CD4-positive, alpha-beta T cell treated with Interleukin-15 for 4 hours (primary cell): ENCODE measurements at regions not wholly inside any gene's neighbourhood (a gene's known extent, or its start where the extent isn't known, plus 50 kb on each side); places are given as distances from the start of the nearest gene placed in this dataset.
"Not testable (repeated sequence)": the region's sequence is repeated elsewhere in the genome, so short reads cannot be mapped to it uniquely, and the experiment has no call there.

ENCODE experiments used
- DNase-seq: peaks from one replicate; pipeline ENCODE4 v3.0.0-alpha.2; 2020; ENCODE audit warnings: low spot score

DNA sequence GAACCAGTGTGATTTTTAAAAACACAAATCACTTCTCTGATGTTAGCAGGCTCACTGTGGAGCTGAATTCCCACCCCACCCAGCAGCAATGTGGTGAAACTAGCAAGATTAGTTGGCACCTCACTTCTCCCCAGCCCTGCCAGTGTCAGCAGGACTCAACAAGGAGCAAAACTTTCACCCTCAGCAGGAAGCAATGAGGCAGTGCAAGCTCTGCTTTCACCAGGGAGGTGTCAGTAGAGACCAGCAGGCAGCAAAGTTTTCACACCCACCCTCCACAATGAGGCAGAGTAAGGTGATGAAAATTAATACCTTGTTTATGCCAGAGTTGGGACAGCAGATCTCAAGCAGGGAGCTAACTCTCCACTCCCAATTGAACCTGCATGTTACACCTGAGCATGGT, 565.0 kb downstream of the CETN3 start:
- no peak for DNase-seq

DNA sequence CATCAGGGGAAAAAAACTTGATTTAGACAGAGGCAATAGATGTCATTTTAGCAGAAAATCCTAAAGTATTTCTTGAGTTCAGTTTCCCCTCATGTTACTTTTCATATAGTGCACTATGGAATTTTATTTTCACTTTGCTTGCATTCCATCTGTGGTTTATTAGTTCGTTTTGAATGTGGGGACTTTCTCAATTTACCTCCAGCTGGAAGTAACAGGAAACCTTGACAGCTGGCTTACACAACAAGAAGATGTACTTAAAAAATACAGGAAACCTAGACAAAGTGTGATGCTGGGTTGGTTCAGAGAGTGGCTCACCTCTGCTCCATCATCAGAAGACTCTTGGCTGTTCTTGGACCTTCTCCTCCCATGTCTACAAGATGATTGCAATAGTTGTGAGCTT, 567.0 kb downstream of the CETN3 start:
- no peak for DNase-seq

DNA sequence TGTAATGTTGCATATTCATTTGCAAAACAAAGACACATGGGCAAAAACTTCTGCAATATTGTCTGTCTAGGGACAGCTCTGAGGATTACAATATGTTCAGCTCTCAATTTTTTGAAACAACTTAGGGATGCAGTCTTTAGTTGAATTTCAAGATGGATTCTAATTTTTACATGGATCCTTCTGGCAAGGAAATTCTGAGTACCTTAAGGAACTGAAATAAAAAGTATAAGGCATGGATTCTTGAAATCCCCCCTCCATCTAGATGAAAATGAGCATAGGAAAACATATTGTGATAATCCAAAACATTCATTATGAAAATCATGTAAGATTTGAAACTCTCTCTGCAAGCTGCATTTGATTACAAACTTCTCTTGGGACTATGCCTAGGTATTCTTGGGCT, 568.6 kb downstream of the CETN3 start:
- DNase-seq, result no peak

DNA sequence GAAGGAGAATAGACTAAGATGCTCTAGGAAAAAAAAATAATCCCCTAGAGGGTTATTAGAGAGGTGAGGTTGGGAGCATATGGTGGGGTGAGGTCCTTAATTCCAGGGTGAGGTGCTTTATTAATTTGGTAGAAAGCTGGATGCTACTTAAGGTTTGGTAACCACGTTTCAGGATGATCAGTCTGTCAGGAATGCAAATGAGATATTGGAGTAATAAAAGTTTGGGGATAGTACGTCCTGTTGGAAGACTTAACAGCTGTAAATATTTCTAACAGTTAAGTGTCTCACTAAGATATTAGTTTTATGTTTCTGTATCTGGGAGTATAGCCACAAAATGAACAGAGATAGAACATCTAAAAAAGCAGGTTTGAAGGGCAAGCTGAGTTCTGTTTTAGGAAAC, 578.9 kb downstream of the CETN3 start:
- DNase-seq, result no peak

DNA sequence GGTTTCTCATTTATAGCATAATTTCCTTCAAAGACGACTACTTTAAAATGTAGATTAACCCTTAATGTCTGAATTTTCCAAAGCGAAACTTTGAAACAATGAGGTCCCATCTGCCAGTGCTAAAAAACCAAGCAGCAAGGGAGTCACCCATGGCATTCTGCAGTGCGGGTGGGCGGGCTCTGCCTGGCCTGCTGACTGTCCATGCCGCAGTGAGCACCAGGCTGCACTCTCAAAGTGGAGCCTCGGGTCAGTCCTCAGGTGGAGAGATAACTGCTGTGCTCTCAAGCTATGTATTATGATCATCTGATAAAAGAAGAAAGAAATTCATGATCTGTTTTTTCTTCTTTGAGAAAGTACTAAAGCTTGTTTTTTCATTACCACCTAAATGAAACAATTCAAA, 581.6 kb downstream of the CETN3 start:
- DNase-seq, result no peak

DNA sequence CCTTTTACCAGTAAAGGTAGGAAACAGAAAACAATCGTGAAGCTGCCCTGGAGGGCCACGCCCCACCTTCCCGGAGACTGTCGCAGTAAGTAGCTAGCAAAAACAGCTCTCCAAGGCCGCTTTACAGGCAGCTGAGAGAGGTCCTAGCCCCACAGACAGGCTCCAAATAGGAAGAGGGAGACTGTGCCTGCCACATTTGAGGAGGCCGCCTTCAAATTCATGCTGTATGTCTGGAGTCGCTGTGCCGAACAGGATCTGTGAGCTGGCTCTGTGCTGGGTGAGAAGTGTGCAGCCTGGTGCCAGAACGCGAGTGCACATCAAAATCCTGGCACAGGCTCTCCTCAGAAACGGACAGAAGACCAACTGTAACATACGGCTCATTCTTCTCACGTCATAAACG, 582.2 kb downstream of the CETN3 start:
- no peak for DNase-seq

GRCh38 chr5:89826938-89827337, 582.6 kb downstream of the CETN3 start:
- no peak for DNase-seq

DNA sequence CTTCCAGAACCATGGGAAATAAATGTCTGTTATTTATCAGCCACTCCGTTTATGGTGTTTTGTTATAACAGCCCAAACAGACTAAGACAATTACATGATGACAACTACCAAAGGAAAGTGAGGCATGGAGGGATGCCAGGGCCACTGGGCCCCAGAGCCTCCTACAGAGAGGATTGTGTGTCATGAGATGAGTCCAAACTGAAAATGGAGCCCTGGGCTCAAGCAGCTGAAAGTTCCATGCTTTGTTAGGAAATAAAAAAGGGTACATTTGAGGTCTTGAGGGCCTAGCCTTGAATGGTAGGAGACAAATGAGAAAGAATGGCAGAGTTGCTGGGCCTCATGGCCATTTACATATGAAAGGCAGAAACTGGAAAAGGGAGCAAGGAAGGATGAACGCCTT, 586.5 kb downstream of the CETN3 start:
- no peak for DNase-seq

GRCh38 chr5:89817841-89818240, 591.7 kb downstream of the CETN3 start:
- DNase-seq, result no peak

- no peak for DNase-seq
Measured at GRCh38 chr5:89816038-89816437, 593.5 kb downstream of the CETN3 start.

- not testable (repeated sequence) for DNase-seq
Measured at GRCh38 chr5:89800735-89801134, 608.8 kb downstream of the CETN3 start.

DNA sequence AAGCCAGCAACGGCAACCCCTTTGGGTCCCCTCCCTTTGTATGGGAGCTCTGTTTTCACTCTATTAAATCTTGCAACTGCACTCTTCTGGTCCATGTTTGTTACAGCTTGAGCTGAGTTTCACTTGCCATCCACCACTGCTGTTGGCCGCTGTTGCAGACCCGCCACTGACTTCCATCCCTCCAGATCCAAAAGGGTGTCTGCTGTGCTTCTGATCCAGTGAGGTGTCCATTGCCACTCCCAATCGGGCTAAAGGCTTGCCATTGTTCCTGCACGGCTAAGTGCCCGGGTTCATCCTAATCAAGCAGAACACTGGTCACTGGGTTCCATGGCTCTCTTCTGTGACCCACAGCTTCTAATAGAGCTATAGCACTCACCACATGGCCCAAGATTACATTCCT, 615.1 kb downstream of the CETN3 start:
- DNase-seq, result not testable (repeated sequence)

- DNase-seq, result not testable (repeated sequence)
Measured at GRCh38 chr5:89779734-89780133, 629.8 kb downstream of the CETN3 start.

DNA sequence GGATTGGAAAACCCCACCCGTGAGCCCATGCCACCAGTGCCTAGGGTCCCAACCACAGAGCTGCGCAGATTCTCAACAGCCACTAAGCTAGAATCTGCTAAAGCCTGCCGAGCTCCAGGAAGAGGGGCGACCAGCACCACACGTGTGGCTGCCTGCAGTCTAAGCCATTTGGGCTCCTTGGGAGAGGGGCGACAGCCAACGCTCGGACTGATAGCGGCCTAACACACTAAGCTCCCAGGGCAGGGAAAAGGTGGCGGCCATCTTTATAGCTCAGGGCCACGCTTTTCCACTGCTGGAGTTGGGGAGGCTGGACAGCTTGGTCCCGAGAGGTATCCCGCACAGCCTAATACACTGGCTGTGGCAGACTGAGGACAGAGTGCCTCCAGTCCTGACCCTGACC, 631.8 kb downstream of the CETN3 start:
- no peak for DNase-seq

DNA sequence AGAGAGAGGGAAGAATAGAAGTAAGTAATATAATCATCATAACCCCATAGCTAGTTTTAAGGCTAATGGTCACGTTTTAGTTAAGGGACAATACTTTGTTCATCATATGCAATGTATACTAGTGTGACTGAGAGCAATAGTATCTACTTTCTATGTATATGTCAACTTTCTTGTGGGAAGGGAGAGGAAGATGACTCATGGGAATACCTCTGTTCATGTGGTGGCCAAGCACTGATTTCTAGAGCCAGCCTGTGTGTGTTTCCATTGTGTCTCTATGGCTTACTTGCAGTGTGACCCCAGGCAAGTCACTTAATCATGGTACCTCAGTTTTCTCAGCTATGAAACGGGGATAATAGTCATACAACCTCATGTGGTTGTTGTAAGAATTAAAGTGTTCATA, 639.6 kb downstream of the CETN3 start:
- no peak for DNase-seq

- no peak for DNase-seq
Measured at GRCh38 chr5:89759802-89760201, 649.8 kb downstream of the CETN3 start.

DNA sequence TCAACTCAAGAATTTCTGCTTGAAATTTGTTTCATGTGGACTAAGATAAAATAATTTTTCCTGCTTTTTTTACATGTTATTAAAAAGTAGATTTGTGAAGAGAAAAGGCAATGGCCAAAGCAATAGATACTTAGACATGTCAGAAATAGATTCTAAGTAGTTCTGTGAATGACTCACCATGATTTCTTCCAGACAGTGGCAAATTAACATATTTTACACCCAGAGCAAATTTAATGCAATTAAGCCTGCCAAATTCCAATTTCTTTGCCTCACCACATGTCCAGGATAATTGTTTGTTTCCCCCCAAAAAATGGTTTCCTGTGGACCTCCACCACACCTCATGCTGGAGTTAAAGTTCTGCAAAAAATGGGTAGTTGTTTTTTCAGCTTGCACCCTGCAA, 651.4 kb downstream of the CETN3 start:
- no peak for DNase-seq

- no peak for DNase-seq
Measured at GRCh38 chr5:89756955-89757354, 652.6 kb downstream of the CETN3 start.

GRCh38 chr5:89755024-89755423, 654.5 kb downstream of the CETN3 start:
- no peak for DNase-seq

GRCh38 chr5:89735082-89735481, 674.5 kb downstream of the CETN3 start:
- no peak for DNase-seq

DNA sequence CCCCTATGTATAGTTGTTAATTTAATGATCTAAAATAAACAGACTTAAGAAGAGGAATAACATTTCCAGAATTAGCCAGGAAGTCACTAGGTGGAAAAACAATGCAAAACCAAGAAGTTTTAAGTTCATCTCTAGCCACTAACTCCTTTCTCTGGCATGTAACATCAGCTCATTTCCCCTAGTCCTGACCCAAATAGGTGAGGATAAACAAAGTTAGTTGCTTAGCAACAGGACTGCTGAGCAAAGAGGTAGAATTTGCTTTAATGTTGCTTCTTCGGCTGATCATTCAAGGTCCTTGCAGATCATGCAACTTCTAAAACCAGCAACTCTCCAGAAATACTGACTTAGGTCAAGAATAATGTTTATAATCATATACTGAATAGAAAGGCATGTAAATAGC, 675.8 kb downstream of the CETN3 start:
- no peak for DNase-seq

- DNase-seq, result no peak
Measured at GRCh38 chr5:89729623-89730301, 679.8 kb downstream of the CETN3 start.

DNA sequence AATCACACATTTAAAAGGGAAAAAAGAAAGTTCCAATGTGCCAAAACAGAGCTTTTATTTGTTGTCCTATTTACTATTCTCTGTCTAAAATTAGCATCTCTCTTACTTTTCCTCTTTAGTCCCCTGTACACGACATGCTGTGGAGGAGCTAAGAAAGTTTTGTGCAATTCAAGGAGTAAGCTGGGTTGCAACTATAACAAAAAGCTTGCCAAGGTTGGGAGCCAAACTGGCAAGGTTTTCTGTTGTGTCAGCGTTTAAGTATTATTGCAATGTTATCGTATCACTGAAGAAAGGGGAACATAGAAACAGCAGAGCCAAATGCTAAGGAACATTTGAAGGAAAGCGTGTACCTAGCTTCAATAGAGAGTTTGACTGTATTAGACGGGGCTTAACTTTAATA, 680.8 kb downstream of the CETN3 start:
- no peak for DNase-seq

GRCh38 chr5:89728134-89728533, 681.4 kb downstream of the CETN3 start:
- DNase-seq, result no peak
